GM21390 (cell line): ENCODE measurements at regions not wholly inside any gene's neighbourhood (a gene's known extent, or its start where the extent isn't known, plus 50 kb on each side); places are given as distances from the start of the nearest gene placed in this dataset.
"Not testable (repeated sequence)": the region's sequence is repeated elsewhere in the genome, so short reads cannot be mapped to it uniquely, and the experiment has no call there.

Experiments used
- ATAC-seq: cut with Tn5 transposase; IDR thresholded peaks from one replicate; pipeline ENCODE4 v1.9.1; 2021; ENCODE audit not compliant: unreplicated experiment

DNA sequence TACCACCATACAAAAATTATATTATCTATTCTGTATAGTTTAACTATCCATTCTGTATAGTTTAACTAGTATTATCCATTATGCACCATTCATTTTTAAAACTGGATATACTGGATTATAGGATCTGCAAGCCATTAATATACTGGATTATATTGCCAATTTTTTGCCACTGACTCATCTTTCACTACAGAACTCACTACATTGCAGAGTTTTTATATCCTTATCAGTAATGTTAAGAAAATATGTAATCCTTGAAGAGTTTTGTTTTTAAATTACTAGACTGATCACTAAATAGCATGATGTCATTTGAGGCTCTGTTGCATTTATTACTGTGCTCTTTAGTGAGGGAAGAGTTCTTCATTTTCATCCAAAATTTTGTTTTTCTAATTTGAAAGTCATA, 109.8 kb upstream of the SNX2 start:
- ATAC-seq, result no peak

DNA sequence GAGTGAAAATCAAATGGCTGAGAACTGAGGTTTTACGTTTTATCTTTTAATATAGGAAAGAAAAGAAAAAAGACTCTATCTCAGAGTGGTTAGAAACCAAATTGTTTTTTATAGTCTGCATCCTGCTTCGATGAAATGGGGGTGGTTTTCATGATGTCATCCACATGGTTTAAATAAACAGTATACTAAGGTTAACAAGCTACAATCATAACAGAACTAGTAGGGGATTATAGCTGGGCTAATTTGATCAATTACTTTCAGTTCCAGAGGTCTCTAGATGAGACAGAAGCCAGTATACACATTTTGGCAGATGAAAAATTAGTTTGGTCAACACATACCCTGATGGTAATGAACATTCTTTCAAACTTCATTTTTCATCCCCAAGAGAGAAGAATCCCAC, 106.3 kb upstream of the SNX2 start:
- no peak for ATAC-seq

DNA sequence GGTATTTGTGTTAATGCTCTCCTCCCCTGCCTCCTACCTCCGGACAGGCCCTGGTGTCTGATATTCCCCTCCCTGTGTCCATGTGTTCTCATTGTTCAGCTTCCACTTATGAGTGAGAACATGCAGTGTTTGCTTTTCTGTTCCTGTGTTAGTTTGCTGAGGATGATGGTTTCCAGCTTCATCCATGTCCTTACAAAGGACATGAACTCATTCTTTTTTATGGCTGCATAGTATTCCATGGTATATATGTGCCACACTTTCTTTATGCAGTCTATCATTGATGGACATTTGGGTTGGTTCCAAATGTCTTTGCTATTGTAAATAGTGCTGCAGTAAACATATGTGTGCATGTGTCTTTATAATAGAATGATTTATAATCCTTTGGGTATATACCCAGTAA, 105.2 kb upstream of the SNX2 start:
- not testable (repeated sequence) for ATAC-seq

DNA sequence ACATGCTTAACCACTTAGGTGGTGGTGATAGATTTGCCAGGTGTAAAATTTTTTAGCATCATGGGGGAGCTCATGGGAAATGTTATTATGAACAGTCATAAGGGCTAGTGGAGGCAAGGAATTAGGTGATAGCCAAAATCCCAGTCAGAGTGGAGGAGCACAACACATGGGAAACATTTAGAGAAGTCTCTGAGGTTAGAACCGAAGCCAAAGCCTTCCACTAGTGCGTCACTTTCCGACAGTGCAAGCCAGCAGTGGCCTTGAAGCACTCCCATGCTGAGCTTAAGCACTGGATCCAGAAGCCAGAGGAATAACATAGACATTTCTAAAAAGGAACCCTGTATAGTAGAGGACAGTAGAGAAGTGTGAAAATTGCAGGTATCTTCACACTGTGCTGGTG, 101.5 kb upstream of the SNX2 start:
- no peak for ATAC-seq

DNA sequence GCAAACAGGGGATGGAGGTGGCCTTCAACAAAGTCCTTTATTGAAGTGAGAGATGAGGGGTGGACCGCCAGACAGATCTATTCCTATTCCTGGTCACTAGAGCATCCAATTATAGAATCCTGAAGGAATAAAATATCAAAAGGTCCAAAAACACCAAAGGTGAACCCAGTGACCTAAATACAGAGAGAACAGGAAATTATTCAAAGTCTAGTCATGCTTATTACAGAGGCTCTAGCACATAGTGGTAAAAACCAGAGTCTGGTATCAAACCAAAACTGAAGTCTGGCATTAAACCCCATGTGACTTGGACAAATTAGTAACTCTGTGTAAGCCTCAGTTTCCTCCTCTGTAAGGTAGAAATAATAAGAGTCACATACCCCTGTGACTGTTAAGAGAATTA, 100.5 kb upstream of the SNX2 start:
- no peak for ATAC-seq

DNA sequence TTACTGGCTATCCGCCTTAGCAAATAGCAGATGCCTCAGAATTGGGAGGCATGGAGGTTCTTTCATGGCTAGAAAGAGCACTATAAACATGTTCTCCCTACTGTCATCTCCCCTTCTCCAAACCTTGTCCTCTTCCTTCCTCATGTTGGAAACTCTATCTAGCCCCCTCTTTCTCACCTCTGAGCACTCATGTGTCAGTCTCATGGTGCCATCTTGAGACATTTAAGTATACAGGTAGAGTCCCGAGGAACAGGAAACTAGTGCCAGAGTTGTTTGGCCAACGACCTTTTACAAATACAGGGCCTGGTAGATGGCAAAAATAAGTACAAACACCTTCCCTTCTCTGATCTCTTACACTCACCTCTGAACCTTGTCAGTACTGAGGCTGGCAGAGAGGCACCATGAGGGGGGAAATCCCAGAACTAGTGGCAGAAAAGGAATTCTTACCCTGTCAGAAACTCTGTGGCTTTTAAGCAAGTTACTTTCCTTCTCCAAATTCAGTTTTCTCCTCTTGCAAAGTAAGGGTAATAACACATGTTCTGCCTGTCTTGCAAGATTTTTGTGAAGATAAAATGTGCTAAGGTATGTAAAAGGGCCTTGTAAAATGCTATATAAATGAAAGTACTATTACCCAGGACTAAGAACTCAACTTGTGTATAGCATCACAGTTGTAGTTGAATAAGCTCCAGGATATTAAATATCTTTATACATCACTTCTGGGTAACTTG, 94.1 kb upstream of the SNX2 start:
- ATAC-seq, result no peak

DNA sequence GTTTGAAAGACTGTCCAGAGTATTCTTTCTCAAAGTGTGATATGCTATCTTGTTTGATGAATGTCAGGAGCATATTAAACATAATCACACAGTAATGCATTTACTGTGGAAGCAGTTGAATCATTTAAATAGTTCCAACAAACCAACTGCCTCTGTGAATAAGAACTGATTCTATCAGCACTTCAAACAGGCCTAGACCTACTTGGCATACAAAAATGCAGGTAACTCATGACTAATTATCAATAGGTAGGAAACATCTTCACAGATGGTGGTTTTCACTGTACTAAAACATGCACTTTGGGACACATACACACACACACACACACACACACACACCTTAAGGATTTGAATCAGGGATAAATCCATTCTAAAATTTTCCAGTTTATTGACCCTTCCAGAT, 91.2 kb upstream of the SNX2 start:
- no peak for ATAC-seq

DNA sequence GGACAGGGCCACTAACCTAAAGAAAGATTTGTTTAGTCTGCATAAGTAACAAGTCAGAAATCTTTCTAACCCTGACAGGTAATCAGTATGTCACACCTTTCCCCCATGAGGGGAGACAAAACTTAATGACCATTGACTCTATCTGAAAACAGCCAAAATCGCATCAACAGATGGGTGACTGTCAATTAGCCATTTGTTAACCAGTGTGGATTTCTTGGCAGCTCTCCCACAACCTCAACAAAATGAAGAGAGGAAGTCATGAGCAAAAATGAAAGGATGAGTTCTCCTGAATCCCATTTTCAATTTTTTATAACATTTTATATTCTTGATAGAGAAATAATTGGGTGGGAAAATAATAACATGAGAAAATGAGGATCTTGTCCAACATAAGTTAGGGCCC, 84.6 kb upstream of the SNX2 start:
- ATAC-seq, result no peak

DNA sequence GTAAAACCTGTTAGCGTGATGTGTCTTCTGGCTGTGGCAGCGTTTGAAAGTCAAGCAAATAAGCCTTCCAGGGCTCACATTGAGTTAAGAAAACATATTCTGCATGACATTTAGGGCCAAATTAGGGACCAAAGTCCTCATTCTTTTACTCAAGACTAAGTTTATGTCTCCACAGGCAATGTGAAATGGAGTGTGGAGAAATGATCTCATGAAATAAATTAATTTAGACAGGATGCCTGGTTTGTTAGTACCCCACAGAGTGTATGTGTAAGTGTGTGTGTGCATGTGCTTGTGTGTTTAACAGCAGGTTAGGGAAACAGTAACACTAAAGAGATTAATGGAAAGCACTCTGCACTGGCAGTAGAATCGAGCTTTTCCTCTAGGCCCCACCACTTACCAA, 82.9 kb upstream of the SNX2 start:
- ATAC-seq, result no peak

DNA sequence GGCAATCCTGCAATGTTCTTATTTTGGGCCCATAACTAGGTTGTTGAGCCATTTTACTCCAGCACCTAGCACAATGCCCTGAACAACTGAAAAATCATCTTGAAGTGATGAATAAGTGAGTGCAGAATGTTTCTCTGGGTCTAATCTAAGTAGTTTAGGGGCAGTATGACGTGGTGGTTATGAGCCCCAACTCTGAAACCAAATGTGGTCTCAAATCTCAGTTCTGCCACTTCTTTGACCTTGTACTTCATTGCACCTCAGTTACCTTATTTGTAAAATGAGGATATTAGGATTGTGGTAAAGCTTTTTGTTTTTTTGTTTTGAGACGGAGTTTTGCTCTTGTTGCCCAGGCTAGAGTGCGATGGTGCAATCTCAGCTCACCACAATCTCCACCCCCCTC, 80.9 kb upstream of the SNX2 start:
- ATAC-seq, result no peak

DNA sequence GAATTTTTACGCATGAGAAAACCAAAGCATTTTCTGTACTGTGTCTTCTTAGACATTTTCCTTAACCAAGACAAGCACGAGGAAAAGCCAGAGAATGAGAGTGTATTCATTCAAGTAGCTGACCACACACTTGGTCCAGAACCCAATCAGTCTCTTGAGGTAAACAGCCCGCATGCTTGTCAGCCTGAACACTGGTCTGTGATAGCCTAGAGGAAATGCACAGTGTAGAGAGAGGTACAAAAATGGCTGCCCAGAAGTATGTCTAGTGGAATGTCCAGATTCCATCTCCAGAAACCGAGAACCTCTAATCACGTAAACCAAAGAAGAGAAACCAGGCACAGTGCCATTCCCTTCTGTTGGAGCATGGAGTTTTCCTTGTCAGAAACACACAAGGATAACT, 80.0 kb upstream of the SNX2 start:
- no peak for ATAC-seq

DNA sequence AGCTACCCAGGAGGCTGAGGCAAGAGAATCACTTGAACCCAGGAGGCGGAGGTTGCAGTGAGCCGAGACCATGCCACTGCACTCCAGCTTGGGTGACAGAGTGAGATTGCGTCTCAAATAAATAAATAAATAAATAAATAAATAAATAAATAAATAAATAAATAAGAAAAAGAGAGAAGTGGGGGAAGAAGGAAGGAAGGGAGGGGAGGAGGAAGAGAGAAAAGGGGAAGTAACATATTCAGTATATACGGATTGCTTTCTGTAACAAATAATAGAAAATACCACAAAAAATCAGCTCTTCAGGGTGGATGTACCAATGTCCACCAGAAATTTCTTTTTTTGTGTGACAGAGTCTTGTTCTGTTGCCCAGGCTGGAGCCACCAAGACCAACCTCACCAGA, 78.1 kb upstream of the SNX2 start:
- not testable (repeated sequence) for ATAC-seq

DNA sequence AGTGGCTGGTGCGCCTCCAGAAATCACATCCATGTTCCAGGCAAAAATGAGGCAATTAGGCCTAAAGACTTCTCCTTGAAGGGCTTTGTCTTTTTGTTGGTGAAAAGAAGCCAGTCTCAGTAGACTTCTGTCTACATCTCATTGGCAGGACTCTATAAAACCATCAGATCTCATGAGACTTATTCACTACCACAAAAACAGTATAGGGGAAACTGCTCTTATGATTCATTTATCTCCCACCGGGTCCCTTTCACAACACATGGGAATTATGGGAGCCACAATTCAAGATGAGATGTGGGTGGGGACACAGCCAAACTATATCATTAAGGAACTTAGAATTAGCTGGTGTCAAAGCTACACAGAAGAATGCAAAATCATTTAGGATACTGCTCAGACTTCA, 77.7 kb upstream of the SNX2 start:
- ATAC-seq, result no peak

DNA sequence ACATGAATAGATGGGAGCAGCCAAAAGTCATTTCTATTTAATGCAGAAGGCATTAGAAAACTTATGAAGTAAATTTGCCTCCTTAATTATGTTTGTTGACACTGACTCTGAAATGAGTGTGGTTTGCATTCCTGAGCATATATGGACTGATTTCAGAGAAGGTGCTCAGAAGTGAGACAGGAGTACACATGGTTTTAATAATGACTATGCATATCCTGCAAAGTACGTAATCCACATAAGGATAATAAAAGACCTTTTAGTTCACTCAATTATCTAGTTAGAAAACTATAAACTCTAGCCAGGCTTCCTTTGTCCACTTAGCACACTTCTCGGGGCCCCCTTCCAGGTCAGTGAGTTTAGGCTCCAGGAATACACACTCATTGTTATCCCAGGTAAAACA, 75.7 kb upstream of the SNX2 start:
- ATAC-seq, result no peak

DNA sequence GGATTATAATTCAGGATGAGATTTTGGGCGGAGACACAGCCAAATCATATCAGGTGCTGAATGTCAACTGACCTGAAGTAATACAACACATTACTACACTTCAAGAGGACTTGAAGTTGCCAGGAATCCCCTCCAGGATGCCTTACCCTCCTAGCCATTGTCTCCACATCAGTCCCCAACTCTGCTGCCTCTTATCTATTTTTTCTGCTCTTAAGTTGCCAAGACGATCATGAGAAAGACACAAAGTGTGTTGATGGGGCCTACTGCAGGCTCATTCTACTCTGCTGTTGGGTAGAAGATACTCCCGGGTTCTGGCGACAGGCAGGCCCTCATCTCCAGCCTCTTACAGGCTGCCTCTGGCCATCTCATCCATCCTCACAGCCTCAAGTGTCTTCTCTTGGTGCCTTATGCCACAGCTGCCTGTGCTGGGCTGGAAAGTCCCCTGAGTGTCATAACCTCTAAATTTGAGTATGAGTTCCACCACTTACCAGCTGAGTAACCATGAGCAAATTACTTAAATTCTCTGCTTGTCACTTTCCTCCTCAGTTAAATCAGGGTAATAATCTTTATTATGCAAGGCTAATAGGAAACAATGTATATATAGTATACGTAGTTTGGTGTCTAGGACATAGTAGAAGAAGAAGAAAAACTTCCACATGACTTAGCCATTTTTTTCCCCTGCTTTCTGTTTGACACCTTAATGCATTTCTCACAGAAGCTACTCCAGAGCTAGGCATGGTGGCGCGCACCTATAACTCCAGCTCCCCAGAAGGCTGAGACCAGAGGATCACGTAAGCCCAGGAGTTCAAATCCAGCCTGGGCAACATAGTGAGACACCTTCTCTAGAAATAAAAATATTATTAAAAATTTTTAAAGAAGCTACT, 73.0 kb upstream of the SNX2 start:
- ATAC-seq, result peak; percentile 93

DNA sequence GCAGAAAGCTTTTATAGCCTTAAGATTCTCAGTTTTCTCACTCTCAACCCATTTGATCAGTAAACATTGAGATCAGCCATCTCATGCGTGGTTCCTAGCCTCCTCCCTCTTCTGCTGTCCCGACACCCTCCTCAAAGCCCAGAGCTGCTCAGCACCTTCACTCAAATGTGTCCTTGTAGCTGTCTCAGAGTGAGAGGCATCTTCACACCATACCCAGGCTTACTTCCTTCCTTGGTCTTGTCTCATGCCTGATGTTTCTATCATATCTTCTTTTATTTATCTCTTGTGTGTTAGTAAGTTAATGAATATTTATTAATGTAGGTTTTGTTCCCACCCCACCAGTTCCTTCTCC, 72.4 kb upstream of the SNX2 start:
- peak; percentile 38 for ATAC-seq

DNA sequence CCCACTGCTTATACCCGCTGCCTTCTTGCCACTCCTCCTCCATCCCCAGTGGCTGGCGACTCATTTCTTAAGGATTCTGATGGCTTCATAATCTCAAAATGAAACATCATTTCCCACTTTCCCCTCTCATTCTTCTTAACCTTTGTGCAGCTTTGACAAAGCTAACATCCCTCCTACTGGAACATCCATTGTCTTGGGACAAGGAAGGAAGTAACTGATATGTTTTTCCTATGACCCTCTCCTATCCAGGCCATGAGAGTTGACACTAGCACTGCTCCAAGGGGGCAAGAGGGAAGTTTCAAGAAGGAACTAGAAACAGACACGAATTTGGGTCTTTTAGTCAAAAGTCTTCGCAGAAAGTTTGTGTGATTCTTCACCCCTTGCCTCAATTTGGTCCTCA, 71.7 kb upstream of the SNX2 start:
- no peak for ATAC-seq

DNA sequence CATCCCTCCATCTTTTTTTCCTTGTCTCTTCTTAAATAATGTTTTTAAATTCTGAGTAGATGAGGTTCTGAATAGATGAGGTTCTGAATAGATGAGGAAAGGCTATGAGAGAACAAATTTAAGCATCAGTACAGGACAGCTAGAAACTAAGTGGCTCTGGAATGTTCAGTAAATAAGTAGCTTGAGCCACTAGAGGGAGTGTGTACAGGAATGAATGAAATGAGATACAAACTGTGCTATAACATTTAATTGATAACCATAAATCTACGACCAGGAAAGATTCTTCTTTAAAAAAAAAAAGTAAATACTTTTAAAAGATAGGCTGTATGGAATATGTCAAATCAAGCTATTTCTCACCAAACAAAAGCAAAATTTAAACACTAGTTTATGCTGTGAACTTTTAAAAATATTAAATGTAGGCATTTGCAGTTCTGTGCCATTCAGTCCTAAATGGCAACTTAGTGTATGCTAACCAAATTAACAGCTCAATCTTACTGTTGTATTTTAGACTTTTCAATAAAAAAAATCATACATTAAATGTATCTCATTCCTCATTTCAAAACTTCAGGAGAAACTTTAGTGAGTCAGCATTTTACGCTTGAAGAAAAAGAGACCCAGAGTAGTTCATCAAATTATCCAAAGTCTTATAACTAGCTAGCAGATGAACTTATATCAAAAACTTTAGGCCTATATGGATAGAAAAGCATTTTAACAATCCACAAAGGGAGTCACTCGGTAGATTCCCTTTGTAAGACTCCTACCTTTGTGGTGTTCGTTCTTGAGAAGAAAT, 70.4 kb upstream of the SNX2 start:
- ATAC-seq, result no peak

DNA sequence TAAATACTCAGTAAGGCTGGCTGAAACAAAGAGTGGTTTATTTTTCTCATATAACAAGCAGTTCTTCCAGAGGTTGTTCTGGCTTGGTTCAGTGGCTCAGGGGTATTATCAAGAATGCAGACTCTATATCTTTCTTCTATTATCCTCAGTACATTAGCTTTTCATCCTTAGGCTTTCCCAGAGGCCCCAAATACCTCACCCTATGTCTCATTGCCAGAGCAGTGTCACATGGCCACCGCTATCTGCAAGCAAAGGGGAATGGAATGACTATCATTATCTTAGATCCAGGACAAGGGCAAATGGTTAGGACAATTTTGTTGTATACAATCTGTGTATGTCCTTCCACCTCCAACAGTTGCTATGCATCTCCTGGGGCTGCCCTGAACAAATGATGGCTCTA, 69.0 kb upstream of the SNX2 start:
- ATAC-seq, result no peak

DNA sequence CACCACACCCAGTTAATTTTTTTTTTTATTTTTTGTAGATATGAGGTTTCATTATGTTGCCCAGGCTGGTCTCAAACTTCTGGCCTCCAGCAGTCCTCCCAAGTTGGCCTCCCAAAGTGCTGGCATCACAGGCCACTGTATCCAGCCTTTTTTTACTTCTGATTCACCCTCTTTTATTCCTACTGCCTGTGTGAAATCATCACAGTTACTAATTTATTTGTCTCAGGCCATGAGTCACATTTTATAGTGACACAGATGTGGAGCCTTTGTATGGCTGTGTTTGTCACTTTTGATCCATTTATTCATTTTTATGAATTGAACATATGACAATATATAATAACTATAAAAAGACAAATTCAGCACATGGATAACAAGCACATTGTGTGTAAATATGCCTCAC, 67.1 kb upstream of the SNX2 start:
- no peak for ATAC-seq

DNA sequence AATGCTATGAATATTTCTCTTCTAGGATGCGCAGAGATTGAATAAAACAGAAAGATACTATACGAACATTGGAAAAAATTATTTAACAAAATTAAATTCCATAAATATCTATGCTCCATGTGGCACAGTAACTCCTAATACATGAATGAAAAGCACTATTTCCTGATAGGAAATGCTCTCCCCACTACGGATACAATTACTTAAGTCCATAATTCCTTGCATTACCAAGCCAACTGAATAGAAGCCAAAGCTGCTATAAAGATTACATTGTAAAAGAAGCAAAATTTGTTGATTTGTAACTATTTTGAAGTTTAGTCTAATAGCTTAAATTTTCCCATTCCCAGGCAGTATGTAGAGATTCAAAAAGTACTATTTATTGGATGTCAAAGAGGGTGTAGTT, 61.8 kb upstream of the SNX2 start:
- no peak for ATAC-seq

DNA sequence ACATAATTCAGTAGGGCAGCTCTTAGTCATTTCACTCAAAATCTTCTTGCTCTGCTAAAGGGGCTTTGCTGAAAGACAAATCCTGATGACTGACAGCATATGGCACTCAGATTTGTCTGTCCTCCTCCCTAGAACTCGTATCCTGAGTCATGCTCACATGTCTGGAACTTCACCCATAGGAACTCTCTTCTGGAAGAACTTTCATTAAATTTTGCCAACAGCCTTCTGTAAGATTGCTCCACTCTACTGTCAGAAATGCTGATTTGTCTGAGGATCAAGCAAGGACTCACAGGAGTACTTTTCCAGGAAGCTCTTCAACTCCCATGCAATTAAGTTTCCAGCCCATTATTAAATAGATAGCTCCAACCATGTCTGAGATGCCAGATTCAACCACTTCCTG, 59.8 kb upstream of the SNX2 start:
- no peak for ATAC-seq
